HL-60 (cell line): ENCODE measurements at regions not wholly inside any gene's neighbourhood (a gene's known extent, or its start where the extent isn't known, plus 50 kb on each side); places are given as distances from the start of the nearest gene placed in this dataset.

Source experiments
- CTCF ChIP-seq: IDR thresholded peaks from one replicate; pipeline ENCODE4 v1.5.1; 2011; ENCODE audit warnings: low read length, control low read depth, inconsistent platforms; ENCODE audit not compliant: insufficient read depth
- GABPA ChIP-seq: IDR thresholded peaks from 2 replicates; pipeline ENCODE4 v1.6.1; 2012; ENCODE audit warnings: low read depth
- POLR2AphosphoS5 ChIP-seq: IDR thresholded peaks from 2 replicates; pipeline ENCODE4 v1.6.1; 2012; ENCODE audit warnings: low read depth
- REST ChIP-seq: IDR thresholded peaks from 2 replicates; pipeline ENCODE4 v1.6.1; 2012; ENCODE audit warnings: low read depth; ENCODE audit not compliant: insufficient replicate concordance

- TF ChIP-seq CTCF (no peak), POLR2AphosphoS5 (no peak), GABPA (no peak), REST (no peak)
Observed at GRCh38 chr13:44230736-44231135, 142.9 kb upstream of the SERP2 start.
